H1 (cell line): ENCODE measurements at regions not wholly inside any gene's neighbourhood (a gene's known extent, or its start where the extent isn't known, plus 50 kb on each side); places are given as distances from the start of the nearest gene placed in this dataset.
A peak's percentile ranks its signal among the peaks of the same experiment; 100 is the strongest.

Source experiments
- CTCF ChIA-PET: fragments of 300-600 bp; sonication (Branson Sonifier 250); formaldehyde crosslinking; loops from one replicate; lab custom pipeline; 2021; ENCODE audit not compliant: partially characterized antibody; lab: Charles Lee
- POLR2A ChIA-PET: fragments of 300-600 bp; sonication (Branson Sonifier 250); formaldehyde crosslinking; loops from one replicate; lab custom pipeline; 2021; ENCODE audit warnings: inconsistent platforms; ENCODE audit not compliant: partially characterized antibody; lab: Charles Lee
- DNase-seq, 2 experiments: peaks; one replicate each; pipeline versions ENCODE4 v3.0.0 to v3.0.0-alpha.2; 2010 to 2022; ENCODE audit warnings: low spot score in 2 of 2, low read depth in 1 of 2, mixed read lengths in 1 of 2
- FAIRE-seq: peaks from 2 replicates; lab custom pipeline; 2011; peaks lifted over from hg19 to GRCh38; lab: Jason Lieb, UNC
- H2AFZ ChIP-seq: 2 replicates; pipeline ENCODE4 v1.8.1; 2012; ENCODE audit warnings: low read length, inconsistent platforms
- H2AK5ac ChIP-seq: 2 replicates; pipeline ENCODE4 v1.6.1; 2013; ENCODE audit warnings: low read depth, low read length
- H2BK120ac ChIP-seq: replicated peaks from 2 replicates; pipeline ENCODE3; 2013; ENCODE audit warnings: low read depth, low read length, inconsistent platforms
- H2BK12ac ChIP-seq: 2 replicates; pipeline ENCODE4 v1.6.1; 2013; ENCODE audit warnings: low read depth, low read length
- H2BK15ac ChIP-seq: 2 replicates; pipeline ENCODE4 v1.6.1; 2013; ENCODE audit warnings: low read length
- H2BK20ac ChIP-seq: 2 replicates; pipeline ENCODE4 v1.6.1; 2013; ENCODE audit warnings: low read length
- H2BK5ac ChIP-seq: 2 replicates; pipeline ENCODE4 v1.6.1; 2013; ENCODE audit warnings: low read depth, low read length
- H3K14ac ChIP-seq: 2 replicates; pipeline ENCODE4 v1.6.1; 2013; ENCODE audit warnings: inconsistent platforms; ENCODE audit not compliant: insufficient read length
- H3K18ac ChIP-seq: 2 replicates; pipeline ENCODE4 v1.6.1; 2013; ENCODE audit warnings: low read length; ENCODE audit errors: extremely low read depth
- H3K23ac ChIP-seq: 2 replicates; pipeline ENCODE4 v1.6.1; 2013; ENCODE audit warnings: inconsistent platforms; ENCODE audit not compliant: insufficient read length
- H3K23me2 ChIP-seq: 2 replicates; pipeline ENCODE4 v1.6.1; 2013; ENCODE audit warnings: low read depth, low read length
- H3K27ac ChIP-seq: 2 replicates; pipeline ENCODE4 v1.6.1; 2011; ENCODE audit warnings: low read depth, low read length, inconsistent platforms
- H3K27me3 ChIP-seq, 4 experiments: replicated peaks in 1 of 4; 1 replicate in 1 of 4; 2 replicates in 3 of 4; pipeline versions ENCODE4 v1.6.1 to v1.8.1; 2011 to 2013; ENCODE audit warnings: low read length in 3 of 4, mild to moderate bottlenecking in 3 of 4, inconsistent platforms in 2 of 4, mixed read lengths in 2 of 4, moderate library complexity in 1 of 4; ENCODE audit not compliant: control insufficient read depth in 3 of 4, insufficient read depth in 3 of 4; ENCODE audit errors: extremely low read depth in 1 of 4
- H3K36me3 ChIP-seq, 4 experiments: 2 replicates each; pipeline versions ENCODE4 v1.6.1 to v1.8.1; 2011 to 2013; ENCODE audit warnings: mild to moderate bottlenecking in 4 of 4, low read length in 3 of 4, moderate library complexity in 2 of 4, control low read depth in 1 of 4, inconsistent platforms in 1 of 4; ENCODE audit not compliant: insufficient read depth in 4 of 4, control insufficient read depth in 2 of 4
- H3K4ac ChIP-seq: replicated peaks from 2 replicates; pipeline ENCODE3; 2013; ENCODE audit warnings: low read length, low read depth, mixed read lengths, inconsistent platforms; ENCODE audit not compliant: insufficient read length
- H3K4me1 ChIP-seq, 4 experiments: replicated peaks in 1 of 4; 1 replicate in 1 of 4; 2 replicates in 3 of 4; pipeline versions ENCODE4 v1.6.1 to v1.8.1; 2011 to 2013; ENCODE audit warnings: low read length in 3 of 4, inconsistent platforms in 2 of 4, mixed read lengths in 1 of 4; ENCODE audit not compliant: insufficient read depth in 4 of 4, control insufficient read depth in 3 of 4
- H3K4me2 ChIP-seq, 2 experiments: 2 replicates each; pipeline versions ENCODE4 v1.6.1 to v1.8.1; 2011 to 2013; ENCODE audit warnings: low read depth in 2 of 2, low read length in 2 of 2, control low read depth in 1 of 2, inconsistent platforms in 1 of 2, mild to moderate bottlenecking in 1 of 2; ENCODE audit not compliant: insufficient read depth in 1 of 2
- H3K4me3 ChIP-seq, 4 experiments: fragments of 200-600, 300-600 bp in 1 of 4; sonication (generic), shearing (Covaris generic), sonication (Bioruptor Twin) in 1 of 4; 2 replicates each; pipeline versions ENCODE4 v1.5.1 to v1.8.1; 2011 to 2016; ENCODE audit warnings: low read length in 4 of 4, low read depth in 3 of 4, control low read depth in 2 of 4, inconsistent platforms in 2 of 4, mild to moderate bottlenecking in 2 of 4, mixed read lengths in 1 of 4, moderate library complexity in 1 of 4; ENCODE audit not compliant: insufficient read depth in 2 of 4; ENCODE audit errors: extremely low read depth in 1 of 4
- H3K56ac ChIP-seq: replicated peaks from 2 replicates; pipeline ENCODE3; 2013; ENCODE audit warnings: low read depth, mild to moderate bottlenecking, mixed read lengths, low read length, inconsistent platforms; ENCODE audit not compliant: insufficient read length
- H3K79me1 ChIP-seq: 2 replicates; pipeline ENCODE4 v1.6.1; 2013; ENCODE audit warnings: low read depth, low read length, control low read depth
- H3K79me2 ChIP-seq, 2 experiments: 2 replicates each; pipeline versions ENCODE4 v1.6.1 to v1.8.1; 2012 to 2013; ENCODE audit warnings: low read length in 2 of 2, mild to moderate bottlenecking in 2 of 2, inconsistent platforms in 1 of 2; ENCODE audit not compliant: insufficient read depth in 2 of 2, control insufficient read depth in 1 of 2
- H3K9ac ChIP-seq, 4 experiments: replicated peaks in 1 of 4; 1 replicate in 1 of 4; 2 replicates in 3 of 4; pipeline versions ENCODE4 v1.6.1 to v1.8.1; 2011 to 2013; ENCODE audit warnings: low read depth in 3 of 4, low read length in 3 of 4, control low read depth in 2 of 4, mild to moderate bottlenecking in 2 of 4, moderate library complexity in 2 of 4, inconsistent platforms in 1 of 4; ENCODE audit errors: extremely low read depth in 1 of 4
- H3K9me3 ChIP-seq, 2 experiments: 2 replicates each; pipeline versions ENCODE4 v1.6.1 to v1.8.1; 2012 to 2013; ENCODE audit warnings: mild to moderate bottlenecking in 2 of 2, moderate library complexity in 2 of 2, control low read depth in 1 of 2, inconsistent platforms in 1 of 2, low read depth in 1 of 2, low read length in 1 of 2, mixed read lengths in 1 of 2; ENCODE audit not compliant: insufficient read depth in 2 of 2
- H4K20me1 ChIP-seq, 2 experiments: replicated peaks in 1 of 2; 2 replicates each; pipeline versions ENCODE3 to v1.8.1; 2011 to 2013; ENCODE audit warnings: inconsistent platforms in 2 of 2, low read length in 2 of 2, mild to moderate bottlenecking in 1 of 2; ENCODE audit not compliant: insufficient read depth in 2 of 2, control insufficient read depth in 1 of 2
- H4K5ac ChIP-seq: 2 replicates; pipeline ENCODE4 v1.6.1; 2013; ENCODE audit warnings: low read length, low read depth, mixed read lengths, inconsistent platforms; ENCODE audit not compliant: insufficient read length
- H4K8ac ChIP-seq: 2 replicates; pipeline ENCODE4 v1.8.0; 2013; ENCODE audit warnings: mild to moderate bottlenecking, moderate library complexity, low read length, inconsistent platforms; ENCODE audit not compliant: insufficient read depth; ENCODE audit errors: extremely low read depth
- H4K91ac ChIP-seq: replicated peaks from 2 replicates; pipeline ENCODE3; 2013; ENCODE audit warnings: low read length, mixed read lengths, inconsistent platforms; ENCODE audit not compliant: insufficient read length
- ASH2L ChIP-seq: fragments of 200-600, 300-600 bp; sonication (generic); IDR thresholded peaks from one replicate; pipeline ENCODE4 v1.7.1; 2017; ENCODE audit warnings: low read length
- RNF2 ChIP-seq: fragments of 200-900, 300-1000 bp; sonication (generic); IDR thresholded peaks from 2 replicates; pipeline ENCODE4 v1.7.1; 2016; ENCODE audit warnings: borderline replicate concordance, low read depth, mild to moderate bottlenecking, antibody characterized with exemption, low read length; ENCODE audit not compliant: poor library complexity, severe bottlenecking; ENCODE audit errors: missing control alignments
- SIN3A ChIP-seq, 2 experiments: IDR thresholded peaks in 1 of 2; conservative IDR thresholded peaks in 1 of 2; 2 replicates each; pipeline ENCODE4 v1.6.1; 2011 to 2012; ENCODE audit warnings: low read length in 2 of 2, improper control_type of control experiment in 1 of 2, low read depth in 1 of 2, mild to moderate bottlenecking in 1 of 2
- WGBS, 2 experiments: shearing (Covaris generic) in 1 of 2; methylation state at CpG; one replicate each; pipeline versions ENCODE4 v1.1.6 to v1.1.7; 2013 to 2015; ENCODE audit warnings: low lambda C conversion rate in 2 of 2, mixed read lengths in 2 of 2, inconsistent platforms in 1 of 2, low coverage in 1 of 2, missing lambda C conversion rate in 1 of 2; ENCODE audit not compliant: insufficient replicate concordance in 2 of 2, insufficient coverage in 1 of 2, insufficient read length in 1 of 2; ENCODE audit errors: extremely low coverage in 1 of 2, missing lambda C conversion rate in 1 of 2; 5-methylcytosine and 5-hydroxymethylcytosine counted together

DNA sequence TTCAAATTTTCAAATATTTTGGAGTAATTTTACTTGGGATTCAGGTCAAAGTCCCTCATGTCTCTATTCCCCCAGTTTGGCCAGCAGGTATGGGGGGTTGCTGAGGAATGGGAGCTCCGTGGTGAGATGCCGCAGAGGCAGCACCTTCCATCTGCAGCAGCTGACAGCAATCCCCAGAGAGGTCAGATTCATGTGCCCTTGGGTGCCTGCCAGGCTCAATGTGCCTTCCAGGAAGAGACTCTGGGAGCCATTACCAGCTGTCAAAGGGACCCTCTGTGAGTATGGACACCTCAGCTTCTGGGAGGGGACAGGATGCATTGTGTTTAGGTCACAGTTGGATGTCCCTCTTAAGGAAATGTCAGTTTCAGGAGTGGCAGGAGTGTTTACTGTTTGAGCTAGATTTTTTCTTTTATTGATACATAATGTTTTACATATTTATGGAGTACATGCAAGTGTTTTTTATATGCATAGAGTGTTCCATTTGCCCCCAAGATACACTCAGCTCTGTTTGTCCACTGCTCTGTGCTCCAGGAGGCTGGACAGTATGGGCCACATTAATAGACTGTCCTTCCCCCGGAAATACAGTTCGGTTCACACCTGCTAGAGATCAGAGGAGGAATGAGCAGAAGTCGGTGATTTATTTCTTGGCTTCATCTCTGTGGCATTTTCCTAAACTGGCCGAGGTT is 75.3 kb upstream of the GRB10 start:
- Histone ChIP-seq H3K79me1 (no peaks in the 10 kb centered on the region), H2BK120ac (no peak overlapping the region), H4K20me1 (no peaks in the 10 kb centered on the region), H3K18ac (no peak overlapping the region), H4K5ac (no peak overlapping the region), H3K9ac (no peak overlapping the region), H3K4me2 (no peak overlapping the region), H2BK12ac (no peak overlapping the region), H2AFZ (no peak overlapping the region), H3K27me3 (no peaks in the 10 kb centered on the region), H4K8ac (0 out of 2 replicates have a peak overlapping the region, but pooled peaks have one; percentile 38), H3K4ac (no peak overlapping the region), H3K23ac (no peak overlapping the region), H3K14ac (no peak overlapping the region), H3K23me2 (no peaks in the 10 kb centered on the region), H3K79me2 (no peaks in the 10 kb centered on the region), H3K56ac (no peak overlapping the region), H2BK5ac (no peak overlapping the region), H3K27ac (no peak overlapping the region), H2AK5ac (no peak overlapping the region), H4K91ac (no peak overlapping the region), H2BK15ac (no peak overlapping the region), H3K9me3 (no peaks in the 10 kb centered on the region), H3K4me1 (no peaks in the 10 kb centered on the region), H2BK20ac (no peak overlapping the region), H3K4me3 (no peak overlapping the region), H3K36me3 (no peaks in the 10 kb centered on the region)
- ChIA-PET CTCF (interaction anchor here (1.2 to 1.4 kb wide), 3 partner anchors 7 to 283 kb away, joined by 3 to 4 read pairs (median 3); no protein-coding TSS in a partner anchor), POLR2A (no interaction called here)
- no peak for TF ChIP-seq SIN3A (conservative IDR thresholded peaks at IDR 0.05 in 1 of 2, IDR thresholded peaks at IDR 0.05 in 1 of 2; ENCODE audit: low read depth in 1 of 2, low read length in 2 of 2)
- no peak for TF ChIP-seq RNF2
- no peak for TF ChIP-seq ASH2L
- WGBS, 2 experiments, result 85% methylated on average over 6 of the region's 6 CpGs; no CpG with 5 or more reads in 1 of the 2 experiments
- DNase-seq, result peak in 1 of 2 experiments; percentile 22
- no peak for FAIRE-seq
